Adrenal gland (tissue), 5 donors: ENCODE measurements at regions not wholly inside any gene's neighbourhood (a gene's known extent, or its start where the extent isn't known, plus 50 kb on each side); places are given as distances from the start of the nearest gene placed in this dataset.

Source experiments
- CTCF ChIP-seq, 6 experiments: fragments of 450-650 bp in 4 of 6; fragments of 200-600 bp in 2 of 6; sonication (generic) in 1 of 6; IDR thresholded peaks; 1 replicate in 5 of 6; 2 replicates in 1 of 6; pipeline versions ENCODE4 v1.5.1 to v1.8.0; 2016 to 2021; ENCODE audit warnings: antibody characterized with exemption in 6 of 6, mild to moderate bottlenecking in 2 of 6, moderate library complexity in 1 of 6
- POLR2A ChIP-seq, 2 donors: fragments of 450-650 bp; IDR thresholded peaks; one replicate each; pipeline ENCODE4 v1.6.1; 2017; ENCODE audit warnings: antibody characterized with exemption in 2 of 2, mild to moderate bottlenecking in 2 of 2, moderate library complexity in 1 of 2
- donor health status: DM: no; HTN: no; CAD: no.

DNA sequence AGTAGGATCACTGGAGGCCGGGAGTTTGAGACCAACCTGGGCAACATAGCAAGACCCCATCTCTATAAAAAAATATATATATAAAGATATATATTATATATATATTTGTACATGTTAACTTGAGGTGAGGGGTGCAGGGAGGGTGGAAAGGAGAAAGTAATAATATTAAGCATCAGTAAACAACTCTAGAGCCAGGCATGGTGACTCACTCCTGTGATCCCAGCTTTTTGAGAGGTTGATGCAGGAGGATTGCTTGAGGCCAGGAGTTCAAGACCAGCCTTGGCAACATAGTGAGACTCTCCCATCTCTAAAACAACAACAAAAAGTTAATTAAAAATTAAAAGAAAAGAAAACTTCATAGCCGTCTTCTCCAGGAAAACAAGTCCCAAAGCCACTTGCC is 61.7 kb upstream of the SMURF2 start:
- TF ChIP-seq POLR2A (IDR thresholded peaks at IDR 0.05) (no peak), CTCF (IDR thresholded peaks at IDR 0.05) (no peak)
